Activated CD4-positive, CD25-positive, alpha-beta regulatory T cell treated with anti-CD3 and anti-CD28 coated beads, Interleukin-2, amount 50 U/mL, for 24 hours (primary cell): ENCODE measurements at regions not wholly inside any gene's neighbourhood (a gene's known extent, or its start where the extent isn't known, plus 50 kb on each side); places are given as distances from the start of the nearest gene placed in this dataset.
"Not testable (repeated sequence)": the region's sequence is repeated elsewhere in the genome, so short reads cannot be mapped to it uniquely, and the experiment has no call there.

Experiments
- ATAC-seq, 2 donors: fragments of 150-1000 bp; cut with Tn5 transposase; one replicate each; pipeline ENCODE4 v1.10.0; 2021; ENCODE audit warnings: mild to moderate bottlenecking in 1 of 2, moderate library complexity in 1 of 2

GRCh38 chr6:12525276-12525675 lies 191.3 kb upstream of the PHACTR1 start:
- no peak for ATAC-seq

GRCh38 chr6:12527339-12527738 lies 189.2 kb upstream of the PHACTR1 start:
- no peak for ATAC-seq

- no peak for ATAC-seq
Measured at GRCh38 chr6:12528136-12528535, 188.4 kb upstream of the PHACTR1 start.

GRCh38 chr6:12528581-12529363 lies 187.8 kb upstream of the PHACTR1 start:
- ATAC-seq = no peak

GRCh38 chr6:12529364-12530019 lies 187.1 kb upstream of the PHACTR1 start:
- no peak for ATAC-seq

DNA sequence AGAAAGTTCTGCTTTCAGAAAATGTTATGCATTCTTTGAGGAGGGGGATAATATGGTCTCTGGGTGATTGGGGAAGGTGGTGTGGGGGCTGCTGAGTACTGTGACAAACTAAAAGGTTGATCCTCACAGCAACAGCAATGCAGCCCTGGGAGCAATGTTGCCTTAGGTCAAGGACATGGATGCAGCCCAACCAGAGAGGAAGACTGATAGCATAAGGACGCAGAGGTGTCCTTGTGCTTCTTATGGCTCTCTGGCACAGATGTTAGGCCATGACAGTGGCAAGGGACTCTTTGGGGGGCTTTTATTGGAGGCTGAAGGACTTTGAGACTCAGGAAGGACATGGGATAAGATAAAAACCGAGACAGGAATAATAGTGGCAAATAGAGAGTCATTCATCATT lies 186.2 kb upstream of the PHACTR1 start:
- no peak for ATAC-seq

- ATAC-seq = no peak
Measured at GRCh38 chr6:12533586-12533985, 183.0 kb upstream of the PHACTR1 start.

DNA sequence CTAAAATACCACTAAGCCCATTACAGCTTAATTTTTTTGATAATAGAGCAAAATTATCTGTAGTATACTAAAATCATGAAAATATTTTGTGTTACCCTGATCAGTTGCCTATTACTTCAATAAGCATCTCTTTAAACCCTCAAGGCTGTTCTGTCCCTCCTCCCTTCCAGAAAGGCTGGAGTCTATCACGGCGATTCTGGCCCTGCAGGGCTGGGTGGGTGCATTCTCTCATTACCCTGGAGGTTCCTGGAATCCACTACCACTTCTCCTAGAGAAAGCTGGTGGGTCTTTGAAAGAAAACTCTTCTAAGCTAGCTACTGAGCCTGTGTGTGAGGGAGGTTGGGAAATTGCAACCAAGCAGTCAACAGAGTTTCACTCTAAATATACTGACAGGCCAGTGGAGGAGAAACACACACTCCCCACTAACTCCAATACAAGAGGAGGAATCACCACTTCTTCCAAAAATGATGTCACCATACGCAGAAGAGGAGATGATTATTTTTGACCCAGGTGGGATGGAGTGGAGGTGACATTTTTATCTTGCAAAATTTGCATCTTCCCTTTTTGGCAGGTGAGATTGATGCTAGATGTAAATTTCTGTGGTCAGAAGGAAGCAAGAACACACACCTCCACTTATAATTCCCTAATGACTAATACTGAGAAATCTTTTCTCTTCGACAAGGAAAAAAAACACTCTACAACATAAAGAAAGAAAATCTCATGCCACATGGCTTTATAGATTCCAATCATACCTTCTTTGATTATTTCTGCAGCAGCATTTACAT lies 182.3 kb upstream of the PHACTR1 start:
- ATAC-seq = no peak

- ATAC-seq = no peak
Measured at GRCh38 chr6:12535586-12536314, 180.8 kb upstream of the PHACTR1 start.

GRCh38 chr6:12536416-12536815 lies 180.2 kb upstream of the PHACTR1 start:
- no peak for ATAC-seq

DNA sequence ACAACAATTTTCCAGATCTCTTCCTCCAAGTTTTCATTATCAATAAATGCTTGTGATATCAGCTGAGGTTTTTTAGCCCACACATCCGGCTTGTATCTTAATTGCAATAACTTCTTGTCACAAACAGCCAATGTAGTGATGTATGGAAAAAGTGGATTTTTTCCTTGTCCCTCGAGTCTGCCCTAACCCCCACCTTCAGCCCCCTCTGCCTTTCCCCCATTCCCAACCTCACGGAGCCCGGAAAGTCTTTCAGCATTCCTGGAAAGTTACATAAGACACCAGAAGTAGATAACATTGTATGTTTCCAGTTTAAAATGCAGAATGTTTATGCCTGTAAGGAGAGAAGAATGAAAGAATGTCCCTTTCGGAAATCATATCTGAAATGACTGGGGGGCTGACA lies 179.2 kb upstream of the PHACTR1 start:
- ATAC-seq = no peak

DNA sequence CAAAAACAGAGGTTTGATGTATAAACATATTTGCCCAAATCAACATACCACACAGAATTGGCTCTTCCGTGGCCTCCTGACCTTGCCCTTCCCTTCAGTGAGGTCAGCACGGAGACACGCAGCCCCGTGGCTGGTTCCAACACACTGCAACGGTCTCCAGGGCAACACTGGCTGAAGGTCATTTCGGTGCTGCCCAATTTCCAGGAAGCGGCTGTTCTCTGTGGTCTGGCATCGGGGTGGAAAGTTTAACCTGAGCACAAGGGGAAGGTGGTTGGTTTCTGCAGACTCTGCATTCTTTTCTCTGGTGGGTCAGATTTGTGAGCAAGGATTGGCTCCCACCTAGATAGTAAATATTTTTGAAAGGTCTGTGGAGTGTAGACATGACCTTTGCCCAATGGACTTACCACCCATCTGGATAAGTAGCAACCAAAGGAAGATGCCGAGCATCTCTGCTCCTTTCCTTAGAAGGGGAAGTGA lies 177.6 kb upstream of the PHACTR1 start:
- no peak for ATAC-seq

GRCh38 chr6:12542319-12543115 lies 174.1 kb upstream of the PHACTR1 start:
- ATAC-seq = not testable (repeated sequence)

GRCh38 chr6:12543953-12544352 lies 172.6 kb upstream of the PHACTR1 start:
- no peak for ATAC-seq

DNA sequence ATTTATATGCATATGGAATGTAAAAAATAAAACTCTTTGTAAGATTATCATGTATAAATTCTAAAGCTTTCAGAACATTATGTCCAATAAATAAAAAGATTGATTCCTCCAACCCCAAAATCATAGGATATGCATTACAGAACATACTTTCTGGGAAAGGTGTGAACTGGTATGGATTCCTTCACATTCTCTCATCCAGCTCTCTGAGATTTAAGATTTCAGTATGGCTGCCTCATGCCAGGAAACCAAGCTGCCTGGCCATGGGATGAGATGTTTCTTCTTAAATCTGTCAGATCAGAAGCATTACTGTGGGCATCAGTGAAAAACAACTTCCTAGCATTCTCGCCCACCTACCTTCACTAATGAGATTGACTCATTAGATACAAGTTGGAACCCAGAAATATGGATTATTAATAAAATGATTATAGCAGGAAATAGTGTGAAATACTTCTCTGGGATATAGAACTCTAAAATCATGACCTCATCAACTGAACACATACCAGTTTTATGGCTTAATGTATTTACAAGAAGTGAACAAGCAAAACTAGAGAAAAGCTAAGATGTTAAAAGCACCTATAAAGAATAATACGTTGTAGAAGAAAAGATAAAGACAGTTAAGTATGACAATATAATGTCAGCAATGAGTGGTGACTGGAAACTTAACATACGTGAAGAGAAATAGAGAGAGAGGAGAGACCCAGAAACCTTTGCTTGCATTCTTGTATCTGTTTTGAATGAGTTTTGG lies 171.6 kb upstream of the PHACTR1 start:
- no peak for ATAC-seq

DNA sequence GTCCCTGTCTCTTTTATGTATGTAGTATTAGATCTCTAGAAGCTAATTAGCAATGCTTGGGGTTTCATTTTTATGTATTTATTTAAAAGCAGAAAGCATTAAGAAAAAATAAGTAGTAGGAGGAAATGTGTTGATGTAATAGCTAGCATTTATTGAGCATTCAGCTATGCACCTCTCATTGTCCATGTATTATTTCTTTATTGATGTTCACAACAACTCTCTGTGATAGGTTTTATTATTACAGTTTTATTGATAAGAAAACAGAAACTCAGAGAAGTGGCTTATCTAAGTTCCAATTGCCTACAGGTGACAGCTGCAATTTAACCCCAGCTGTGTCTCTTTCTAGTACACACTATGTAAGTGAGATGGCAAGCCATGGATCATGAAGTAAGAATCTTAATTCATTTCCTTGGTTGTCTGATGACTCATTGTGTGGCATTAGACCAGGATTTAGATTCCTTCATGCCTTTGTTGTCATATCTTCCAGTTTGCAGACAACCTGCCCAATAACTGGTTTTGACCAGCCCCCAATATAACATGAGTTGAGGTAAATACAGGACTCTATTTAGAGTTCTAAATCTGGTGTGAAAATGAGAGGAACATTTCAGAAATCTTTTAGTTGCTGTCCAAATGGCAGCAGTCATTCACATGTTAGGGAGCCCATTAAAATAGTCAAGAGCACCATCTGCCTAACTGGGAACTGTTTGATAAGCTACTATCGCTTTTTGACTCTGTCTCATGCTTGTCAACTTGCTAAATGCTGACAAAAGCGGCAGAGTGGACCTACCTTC lies 170.8 kb upstream of the PHACTR1 start:
- ATAC-seq = no peak

DNA sequence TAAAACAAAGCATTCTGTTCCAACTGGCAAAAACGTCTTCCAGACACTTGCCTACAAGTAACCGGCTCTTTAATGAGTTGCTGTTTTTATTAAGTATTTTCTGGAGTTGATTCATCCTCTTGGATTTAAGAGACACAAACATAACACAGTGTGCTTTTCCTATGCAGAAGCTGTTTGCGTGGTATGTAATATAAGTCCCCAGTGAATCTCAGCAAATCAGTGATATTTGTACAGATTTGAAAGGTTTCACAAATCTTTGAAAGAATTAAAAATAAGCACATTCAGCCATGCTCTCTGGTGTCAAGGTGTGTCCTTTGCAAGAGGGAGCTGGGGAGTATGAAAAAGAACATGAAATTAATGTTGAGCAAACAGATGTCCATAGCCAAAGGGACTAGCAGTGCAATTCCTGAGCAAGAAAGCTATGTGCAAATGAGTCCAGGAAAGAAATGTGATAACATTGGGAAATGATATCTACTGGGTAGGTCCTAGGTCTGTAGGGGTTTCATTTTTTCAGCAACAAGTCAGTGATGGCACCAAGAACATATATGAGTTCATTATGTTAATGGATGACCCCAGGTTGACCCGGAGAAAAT lies 170.1 kb upstream of the PHACTR1 start:
- no peak for ATAC-seq

DNA sequence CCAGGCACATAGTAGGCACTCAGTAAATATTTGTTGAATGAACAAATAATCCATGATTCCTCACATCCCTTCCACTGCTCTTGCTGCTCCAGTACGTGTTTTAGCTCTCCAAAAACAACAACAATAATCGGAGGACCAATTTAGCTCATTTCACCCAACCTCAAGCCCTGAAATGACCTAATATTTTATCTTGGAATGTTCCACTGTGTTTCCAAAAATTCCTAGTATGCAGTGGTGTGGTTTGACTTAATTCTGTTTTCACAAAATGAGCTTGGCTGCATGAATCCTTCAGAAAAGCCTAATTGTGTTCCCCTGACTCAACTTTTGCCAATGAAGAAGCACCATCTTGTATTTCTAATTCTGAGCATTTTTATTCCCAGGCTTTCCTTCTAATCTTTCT lies 168.0 kb upstream of the PHACTR1 start:
- ATAC-seq = no peak

DNA sequence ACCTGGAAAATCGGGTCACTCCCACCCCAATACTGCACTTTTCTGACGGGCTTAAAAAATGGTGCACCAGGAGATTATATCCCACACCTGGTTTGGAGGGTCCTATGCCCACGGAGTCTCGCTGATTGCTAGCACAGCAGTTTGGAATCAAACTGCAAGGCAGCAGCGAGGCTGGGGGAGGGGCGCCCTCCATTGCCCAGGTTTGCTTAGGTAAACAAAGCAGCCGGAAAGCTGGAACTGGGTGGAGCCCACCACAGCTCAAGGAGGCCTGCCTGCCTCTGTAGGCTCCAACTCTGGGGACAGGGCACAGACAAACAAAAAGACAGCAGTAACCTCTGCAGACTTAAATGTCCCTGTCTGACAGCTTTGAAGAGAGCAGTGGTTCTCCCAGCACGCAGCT lies 167.1 kb upstream of the PHACTR1 start:
- not testable (repeated sequence) for ATAC-seq

- not testable (repeated sequence) for ATAC-seq
Measured at GRCh38 chr6:12554820-12555219, 161.7 kb upstream of the PHACTR1 start.
